ENCODE measurements at regions not wholly inside any gene's neighbourhood (a gene's known extent, or its start where the extent isn't known, plus 50 kb on each side); places are given as distances from the start of the nearest gene placed in this dataset.

DNA sequence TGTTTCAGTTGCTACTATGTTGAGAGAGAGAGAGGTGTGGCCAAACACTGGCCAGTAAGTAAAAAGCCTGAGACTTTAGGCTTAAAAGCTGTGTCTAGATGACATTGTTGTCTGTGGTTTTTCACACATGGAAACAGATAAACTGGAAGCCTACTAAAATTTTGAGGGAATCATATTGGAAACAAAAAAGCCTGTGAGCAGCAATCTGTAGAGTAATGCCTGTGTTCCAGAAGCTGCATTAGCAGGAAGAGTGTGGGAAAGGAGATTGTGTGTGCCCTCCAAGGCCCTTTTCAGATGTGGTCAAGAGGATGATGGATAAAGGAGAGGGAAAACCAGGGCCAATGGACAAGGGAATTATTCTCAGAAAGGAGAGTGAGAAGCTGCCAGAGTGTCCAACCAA, 236.3 kb upstream of the SPRED2 start:
- Histone ChIP-seq H3K27me3 (replicated peaks; ENCODE audit: control insufficient read depth, insufficient read depth, low read length) (peaks cover 12% of the 10 kb centered on the region), H3K4me1 (ENCODE audit: control insufficient read depth, insufficient read depth, low read length) (peaks cover 2% of the 10 kb centered on the region), H3K9me3 (ENCODE audit: control insufficient read depth, low read length) (peaks cover 20% of the 10 kb centered on the region), H3K36me3 (ENCODE audit: control insufficient read depth, insufficient read depth, low read length, severe bottlenecking) (no peaks in the 10 kb centered on the region), H3K4me3 (ENCODE audit: low read length) (no peak overlapping the region), H3K9ac (ENCODE audit: low read length) (no peak overlapping the region)
- no peak for DNase-seq (ENCODE audit: low read depth)

DNA sequence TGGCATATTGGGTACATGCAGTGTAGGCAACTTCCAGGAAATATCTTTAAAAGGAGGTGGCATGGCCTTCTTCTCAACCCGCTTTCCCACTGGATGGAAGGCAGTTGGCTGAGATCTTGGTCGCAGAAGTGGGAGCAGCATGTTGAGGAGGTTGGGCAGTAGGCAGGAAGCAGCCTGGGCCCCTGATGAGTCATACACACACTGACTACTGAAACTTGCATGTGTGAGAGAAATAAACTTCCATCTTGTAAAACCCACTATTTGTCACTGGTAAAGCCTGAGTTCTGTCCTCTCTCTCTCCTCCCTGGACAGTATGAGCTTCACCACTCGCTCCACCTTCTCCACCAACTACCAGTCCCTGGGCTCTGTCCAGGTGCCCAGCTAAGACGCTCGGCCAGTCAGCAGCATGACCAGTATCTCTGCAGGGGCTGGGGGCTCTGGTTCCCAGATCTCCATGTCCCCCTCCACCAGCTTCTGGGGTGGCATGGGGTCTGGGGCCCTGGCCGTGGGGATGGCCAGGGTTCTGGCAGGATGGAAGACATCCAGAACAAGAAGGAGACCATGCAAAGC, 233.8 kb upstream of the SPRED2 start:
- Histone ChIP-seq H3K4me3 (ENCODE audit: low read length) (no peak overlapping the region), H3K27me3 (replicated peaks; ENCODE audit: control insufficient read depth, insufficient read depth, low read length) (peaks cover 12% of the 10 kb centered on the region), H3K36me3 (ENCODE audit: control insufficient read depth, insufficient read depth, low read length, severe bottlenecking) (no peaks in the 10 kb centered on the region), H3K9ac (ENCODE audit: low read length) (no peak overlapping the region), H3K9me3 (ENCODE audit: control insufficient read depth, low read length) (peaks cover 20% of the 10 kb centered on the region), H3K4me1 (ENCODE audit: control insufficient read depth, insufficient read depth, low read length) (peaks cover 11% of the 10 kb centered on the region)
- peak; percentile 19 for DNase-seq (ENCODE audit: low read depth)

DNA sequence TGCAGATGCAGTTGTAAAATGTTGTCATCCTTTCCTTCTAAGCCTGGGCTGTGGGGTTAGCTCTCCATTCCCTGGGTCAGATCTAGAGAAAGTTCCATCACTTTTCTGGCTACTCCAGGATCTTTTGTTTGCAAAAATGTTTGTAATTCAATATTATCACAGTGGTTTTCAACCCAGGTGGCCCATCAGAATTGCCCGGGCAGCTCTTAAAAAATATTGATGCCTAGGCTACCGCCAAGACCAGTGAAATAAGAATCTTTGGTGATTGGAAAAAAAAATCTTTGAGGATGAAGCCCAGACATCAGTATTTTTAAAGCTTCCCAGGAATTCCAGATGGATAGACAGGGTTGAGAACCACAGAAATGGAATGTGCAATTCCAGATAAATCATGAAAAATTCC, 232.5 kb upstream of the SPRED2 start:
- no peaks in the 10 kb centered on the region for H3K36me3 ChIP-seq (ENCODE audit: control insufficient read depth, insufficient read depth, low read length, severe bottlenecking)
- peaks cover 11% of the 10 kb centered on the region for H3K4me1 ChIP-seq (ENCODE audit: control insufficient read depth, insufficient read depth, low read length)
- no peak overlapping the region for H3K9ac ChIP-seq (ENCODE audit: low read length)
- DNase-seq (ENCODE audit: low read depth), result no peak
- peaks cover 12% of the 10 kb centered on the region for H3K27me3 ChIP-seq (replicated peaks; ENCODE audit: control insufficient read depth, insufficient read depth, low read length)
- H3K9me3 ChIP-seq (ENCODE audit: control insufficient read depth, low read length), result peaks cover 19% of the 10 kb centered on the region
- H3K4me3 ChIP-seq (ENCODE audit: low read length), result no peak overlapping the region

DNA sequence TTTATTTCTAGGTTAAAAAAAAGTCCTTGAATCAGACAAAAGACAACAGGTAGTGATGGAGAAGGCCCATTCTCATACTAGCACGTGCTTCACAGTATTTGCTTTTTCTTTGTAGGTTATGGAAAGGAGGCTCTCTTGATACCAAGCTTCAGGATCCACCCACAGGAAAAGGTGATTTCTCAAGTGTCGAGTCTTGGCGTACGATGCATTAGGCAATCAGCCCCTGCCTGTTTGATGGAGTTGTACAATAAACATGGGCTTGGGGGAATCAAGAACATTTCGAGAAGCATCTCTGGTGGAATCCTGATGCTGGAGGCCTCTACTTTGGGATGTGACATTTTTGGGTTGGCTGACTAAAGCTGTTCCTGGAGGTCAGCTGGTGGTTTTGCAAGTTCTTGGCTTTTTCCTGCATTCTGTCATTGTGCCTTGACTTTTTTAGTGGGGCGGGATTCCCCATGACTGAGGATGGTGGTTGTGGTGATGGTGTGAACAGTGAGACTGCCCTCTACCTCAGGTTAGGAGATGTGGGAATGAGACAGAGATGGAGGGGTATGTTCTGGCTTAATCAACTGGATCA, 231.5 kb upstream of the SPRED2 start:
- no peaks in the 10 kb centered on the region for H3K36me3 ChIP-seq (ENCODE audit: control insufficient read depth, insufficient read depth, low read length, severe bottlenecking)
- H3K4me3 ChIP-seq (ENCODE audit: low read length), result no peak overlapping the region
- H3K27me3 ChIP-seq (replicated peaks; ENCODE audit: control insufficient read depth, insufficient read depth, low read length), result peaks cover 13% of the 10 kb centered on the region
- no peak for DNase-seq (ENCODE audit: low read depth)
- H3K9me3 ChIP-seq (ENCODE audit: control insufficient read depth, low read length), result peaks cover 8% of the 10 kb centered on the region
- peaks cover 11% of the 10 kb centered on the region for H3K4me1 ChIP-seq (ENCODE audit: control insufficient read depth, insufficient read depth, low read length)
- no peak overlapping the region for H3K9ac ChIP-seq (ENCODE audit: low read length)

DNA sequence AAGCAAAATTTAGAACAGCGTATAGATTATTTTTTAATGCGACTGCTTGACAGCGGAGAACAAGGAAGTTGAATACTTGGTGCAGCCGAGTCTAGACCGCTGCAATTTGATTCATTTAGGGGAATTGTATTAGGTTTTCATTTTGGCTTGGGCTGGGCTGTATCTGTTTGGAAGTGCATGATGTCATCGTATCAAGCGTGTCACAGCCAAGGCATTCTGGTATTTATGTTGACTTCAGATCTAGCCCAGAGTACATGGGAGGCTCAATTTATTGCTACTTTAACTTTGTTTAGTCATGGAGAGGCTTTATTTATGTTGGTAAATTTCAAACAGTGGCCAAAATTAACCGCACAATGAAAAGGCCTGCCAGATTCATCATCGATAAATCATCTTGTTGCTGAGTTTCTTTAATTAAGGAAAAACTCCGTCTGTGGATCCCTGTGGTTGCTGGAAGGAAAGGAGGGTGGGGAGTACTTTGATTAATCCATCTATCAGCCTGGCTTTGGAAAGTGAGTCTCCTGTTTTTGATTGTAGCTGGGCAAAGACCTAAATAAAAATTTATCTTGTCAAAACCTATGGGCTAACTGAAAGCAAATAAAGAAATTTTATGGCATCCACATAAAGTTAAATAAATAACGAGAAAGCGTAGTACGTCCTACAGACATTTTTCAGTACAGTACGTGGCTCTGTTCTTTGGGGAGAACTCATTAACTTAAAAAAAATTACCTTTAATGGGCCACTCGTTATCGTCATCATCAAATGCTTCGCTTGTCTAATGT, 230.4 kb upstream of the SPRED2 start:
- DNase-seq (ENCODE audit: low read depth), result peak; percentile 27
- Histone ChIP-seq H3K27me3 (replicated peaks; ENCODE audit: control insufficient read depth, insufficient read depth, low read length) (peaks cover 22% of the 10 kb centered on the region), H3K4me3 (ENCODE audit: low read length) (peak overlapping the region; percentile 26), H3K36me3 (ENCODE audit: control insufficient read depth, insufficient read depth, low read length, severe bottlenecking) (no peaks in the 10 kb centered on the region), H3K4me1 (ENCODE audit: control insufficient read depth, insufficient read depth, low read length) (peaks cover 11% of the 10 kb centered on the region), H3K9me3 (ENCODE audit: control insufficient read depth, low read length) (no peaks in the 10 kb centered on the region), H3K9ac (ENCODE audit: low read length) (no peak overlapping the region)

DNA sequence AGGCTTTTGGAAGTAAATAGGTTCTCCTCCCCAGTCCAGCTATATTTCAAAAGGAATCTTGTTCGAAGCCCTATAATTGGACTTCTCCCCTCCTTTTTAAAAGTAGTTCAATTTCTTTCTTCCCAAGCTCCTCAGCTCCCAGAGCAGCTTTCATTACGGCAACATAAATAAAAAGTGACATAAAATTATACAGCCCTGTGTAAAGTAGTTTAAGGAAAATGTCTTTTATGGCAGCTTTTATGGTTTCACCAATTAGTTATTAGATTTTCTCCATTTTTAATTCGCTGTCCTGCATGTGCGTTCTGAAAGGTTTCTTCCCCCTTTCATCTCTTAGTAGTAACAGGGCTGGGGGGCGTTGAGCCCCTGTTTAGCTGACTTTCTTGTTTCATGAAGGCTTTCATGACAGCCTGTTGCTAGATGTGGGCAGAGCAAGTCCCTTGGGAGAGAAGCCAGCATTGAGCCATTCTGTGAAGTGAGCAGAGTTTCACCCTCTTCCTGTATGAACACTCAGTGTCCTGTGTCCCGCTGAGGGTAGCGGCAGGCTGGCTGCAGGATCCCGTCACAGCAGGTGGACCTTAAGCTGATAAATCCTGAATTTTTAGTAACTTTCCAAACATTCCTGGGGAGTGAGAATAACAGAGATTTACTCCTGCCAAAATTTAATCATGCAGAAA, 229.7 kb upstream of the SPRED2 start:
- peaks cover 11% of the 10 kb centered on the region for H3K4me1 ChIP-seq (ENCODE audit: control insufficient read depth, insufficient read depth, low read length)
- peak overlapping the region; percentile 26 for H3K4me3 ChIP-seq (ENCODE audit: low read length)
- H3K36me3 ChIP-seq (ENCODE audit: control insufficient read depth, insufficient read depth, low read length, severe bottlenecking), result no peaks in the 10 kb centered on the region
- H3K27me3 ChIP-seq (replicated peaks; ENCODE audit: control insufficient read depth, insufficient read depth, low read length), result peaks cover 28% of the 10 kb centered on the region
- no peak overlapping the region for H3K9ac ChIP-seq (ENCODE audit: low read length)
- DNase-seq (ENCODE audit: low read depth), result no peak
- H3K9me3 ChIP-seq (ENCODE audit: control insufficient read depth, low read length), result no peaks in the 10 kb centered on the region

DNA sequence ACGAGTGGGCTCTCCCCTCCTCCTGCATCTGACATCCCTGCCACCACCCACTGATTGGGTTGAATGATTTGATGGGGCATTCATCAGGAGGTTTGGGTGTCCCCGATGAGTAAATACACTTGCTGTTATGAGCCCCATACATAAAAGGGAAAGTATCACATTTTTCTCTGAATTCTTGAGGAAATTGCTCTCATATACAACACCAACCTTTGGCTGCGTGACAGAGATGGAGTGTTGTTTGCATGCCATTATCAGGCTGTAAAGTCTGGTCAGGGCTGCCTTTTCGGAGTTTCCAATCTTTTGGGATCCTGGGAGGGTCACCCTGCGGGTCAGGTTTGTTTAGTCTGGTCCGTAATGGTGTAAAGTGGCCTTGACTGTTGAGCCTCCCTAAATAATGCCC, 227.9 kb upstream of the SPRED2 start:
- Histone ChIP-seq H3K4me1 (ENCODE audit: control insufficient read depth, insufficient read depth, low read length) (peaks cover 8% of the 10 kb centered on the region), H3K9me3 (ENCODE audit: control insufficient read depth, low read length) (no peaks in the 10 kb centered on the region), H3K36me3 (ENCODE audit: control insufficient read depth, insufficient read depth, low read length, severe bottlenecking) (no peaks in the 10 kb centered on the region), H3K27me3 (replicated peaks; ENCODE audit: control insufficient read depth, insufficient read depth, low read length) (peaks cover 29% of the 10 kb centered on the region), H3K4me3 (ENCODE audit: low read length) (no peak overlapping the region), H3K9ac (ENCODE audit: low read length) (no peak overlapping the region)
- peak; percentile 7 for DNase-seq (ENCODE audit: low read depth)

DNA sequence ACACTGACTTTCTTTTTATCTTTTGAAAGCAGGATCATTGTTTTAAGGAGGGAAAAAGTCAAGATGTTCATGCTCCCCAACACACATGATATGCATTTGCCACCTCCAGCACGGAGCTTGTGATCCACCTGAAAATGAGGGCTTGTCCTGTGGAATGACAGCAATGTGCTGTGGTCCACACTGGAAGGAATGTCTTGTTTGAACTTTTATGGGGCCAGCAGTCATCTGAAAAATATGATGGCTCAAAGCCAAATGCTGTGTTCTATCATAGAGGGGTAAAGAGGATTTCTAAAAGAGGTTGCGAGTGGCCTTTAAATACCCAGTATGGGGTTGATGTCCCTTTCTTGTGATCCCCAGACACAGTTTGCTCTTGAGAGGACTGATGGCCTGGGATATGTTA, 226.5 kb upstream of the SPRED2 start:
- Histone ChIP-seq H3K9ac (ENCODE audit: low read length) (no peak overlapping the region), H3K36me3 (ENCODE audit: control insufficient read depth, insufficient read depth, low read length, severe bottlenecking) (no peaks in the 10 kb centered on the region), H3K27me3 (replicated peaks; ENCODE audit: control insufficient read depth, insufficient read depth, low read length) (peaks cover 38% of the 10 kb centered on the region), H3K9me3 (ENCODE audit: control insufficient read depth, low read length) (no peaks in the 10 kb centered on the region), H3K4me3 (ENCODE audit: low read length) (no peak overlapping the region), H3K4me1 (ENCODE audit: control insufficient read depth, insufficient read depth, low read length) (peaks cover 8% of the 10 kb centered on the region)
- peak; percentile 19 for DNase-seq (ENCODE audit: low read depth)

DNA sequence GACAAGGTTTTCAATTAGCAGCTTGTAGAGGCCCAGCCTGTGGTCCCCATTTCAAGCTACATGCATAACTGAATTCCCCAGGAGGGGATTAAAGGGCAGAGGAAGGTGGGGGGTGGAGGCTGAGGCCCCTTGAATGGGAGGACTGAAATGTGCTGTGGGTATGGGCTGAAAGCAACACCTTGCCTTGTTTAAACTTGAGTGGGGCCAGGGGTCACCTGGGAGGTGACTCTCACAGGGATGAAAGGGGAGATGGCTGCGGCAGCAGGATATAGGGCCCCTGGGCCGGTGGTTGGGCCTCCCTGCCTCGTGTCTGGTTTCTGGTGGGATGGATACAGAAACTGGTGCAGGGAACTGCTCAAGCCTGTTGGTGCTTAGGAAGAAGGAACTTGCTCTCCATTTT, 225.9 kb upstream of the SPRED2 start:
- no peak overlapping the region for H3K9ac ChIP-seq (ENCODE audit: low read length)
- peaks cover 38% of the 10 kb centered on the region for H3K27me3 ChIP-seq (replicated peaks; ENCODE audit: control insufficient read depth, insufficient read depth, low read length)
- H3K9me3 ChIP-seq (ENCODE audit: control insufficient read depth, low read length), result no peaks in the 10 kb centered on the region
- no peak for DNase-seq (ENCODE audit: low read depth)
- peaks cover 8% of the 10 kb centered on the region for H3K4me1 ChIP-seq (ENCODE audit: control insufficient read depth, insufficient read depth, low read length)
- no peaks in the 10 kb centered on the region for H3K36me3 ChIP-seq (ENCODE audit: control insufficient read depth, insufficient read depth, low read length, severe bottlenecking)
- no peak overlapping the region for H3K4me3 ChIP-seq (ENCODE audit: low read length)

DNA sequence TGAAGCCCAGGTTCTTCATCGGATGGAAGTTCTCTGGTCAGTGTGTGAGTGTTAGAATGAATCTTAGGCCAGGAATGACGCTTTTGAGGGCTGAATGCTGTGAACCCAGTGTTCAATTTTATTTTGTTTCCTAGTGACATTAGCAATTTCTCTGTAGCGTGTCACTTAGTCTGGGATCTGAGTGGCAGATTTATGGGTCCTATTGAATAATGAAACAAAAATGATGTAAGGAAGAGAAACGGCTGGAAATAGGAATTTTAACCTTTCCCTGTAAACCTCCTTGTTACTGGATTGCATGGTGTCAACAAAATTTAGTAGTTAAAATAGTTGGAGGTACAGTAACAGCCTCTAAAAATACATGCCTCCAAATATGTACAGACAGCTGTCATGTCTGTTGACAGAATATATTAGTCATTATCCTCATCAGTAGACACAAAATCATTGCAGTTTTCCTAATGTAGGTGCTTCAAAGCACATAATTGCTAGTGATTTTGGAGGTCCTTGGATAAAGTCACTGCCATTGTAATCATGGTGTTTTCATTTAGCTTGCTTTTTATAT, 223.8 kb upstream of the SPRED2 start:
- DNase-seq (ENCODE audit: low read depth), result no peak
- Histone ChIP-seq H3K9me3 (ENCODE audit: control insufficient read depth, low read length) (no peaks in the 10 kb centered on the region), H3K36me3 (ENCODE audit: control insufficient read depth, insufficient read depth, low read length, severe bottlenecking) (no peaks in the 10 kb centered on the region), H3K4me1 (ENCODE audit: control insufficient read depth, insufficient read depth, low read length) (no peaks in the 10 kb centered on the region), H3K9ac (ENCODE audit: low read length) (no peak overlapping the region), H3K27me3 (replicated peaks; ENCODE audit: control insufficient read depth, insufficient read depth, low read length) (peaks cover 38% of the 10 kb centered on the region), H3K4me3 (ENCODE audit: low read length) (no peak overlapping the region)

DNA sequence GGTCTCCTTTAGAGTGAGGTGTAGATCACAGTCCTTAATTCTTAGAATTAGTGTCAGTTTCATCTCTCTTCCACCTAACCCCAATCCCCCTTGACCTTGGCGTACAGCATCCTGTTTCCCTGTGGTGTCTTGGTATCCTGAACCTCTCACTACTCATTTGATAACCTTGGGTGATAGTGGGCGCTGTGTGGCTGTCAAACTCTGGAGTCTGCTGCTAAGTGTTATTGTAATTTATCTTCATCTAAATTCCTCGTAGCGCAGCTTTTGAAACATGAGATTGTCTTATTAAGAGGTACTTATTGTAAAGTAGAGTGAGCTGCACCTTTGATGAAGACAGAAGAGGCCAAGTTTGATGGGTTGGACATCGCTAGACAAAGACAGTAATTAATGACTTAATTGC, 222.6 kb upstream of the SPRED2 start:
- Histone ChIP-seq H3K9me3 (ENCODE audit: control insufficient read depth, low read length) (no peaks in the 10 kb centered on the region), H3K4me3 (ENCODE audit: low read length) (no peak overlapping the region), H3K36me3 (ENCODE audit: control insufficient read depth, insufficient read depth, low read length, severe bottlenecking) (no peaks in the 10 kb centered on the region), H3K9ac (ENCODE audit: low read length) (no peak overlapping the region), H3K4me1 (ENCODE audit: control insufficient read depth, insufficient read depth, low read length) (no peaks in the 10 kb centered on the region), H3K27me3 (replicated peaks; ENCODE audit: control insufficient read depth, insufficient read depth, low read length) (peaks cover 35% of the 10 kb centered on the region)
- no peak for DNase-seq (ENCODE audit: low read depth)

Data from adipocyte (in vitro differentiated cells).